Dendritic cell treated with granulocyte-macrophage colony-stimulating factor and Interleukin-4, amounts not matched to agents 40 ng/mL and 50 ng/mL, for 4 days (primary cell): ENCODE measurements at regions not wholly inside any gene's neighbourhood (a gene's known extent, or its start where the extent isn't known, plus 50 kb on each side); places are given as distances from the start of the nearest gene placed in this dataset.

Experiments
- H3K27ac Mint-ChIP-seq: one replicate; pipeline ENCODE4 v1.8.0; 2022; ENCODE audit warnings: mild to moderate bottlenecking, mixed read lengths
- H3K27me3 Mint-ChIP-seq: one replicate; pipeline ENCODE4 v1.8.0; 2022; ENCODE audit warnings: mild to moderate bottlenecking, mixed read lengths
- H3K36me3 Mint-ChIP-seq: one replicate; pipeline ENCODE4 v1.8.0; 2022; ENCODE audit warnings: low read depth, mixed read lengths
- H3K4me1 Mint-ChIP-seq: one replicate; pipeline ENCODE4 v1.8.0; 2022; ENCODE audit warnings: low read depth, mixed read lengths
- H3K4me3 Mint-ChIP-seq: one replicate; pipeline ENCODE4 v1.8.0; 2022; ENCODE audit warnings: mild to moderate bottlenecking, moderate library complexity, mixed read lengths
- H3K9me3 Mint-ChIP-seq: one replicate; pipeline ENCODE4 v1.8.0; 2022; ENCODE audit warnings: mixed read lengths
- intact Hi-C: fragments of 100-400 bp; cut with micrococcal nuclease; formaldehyde crosslinking; loops from one replicate; pipeline ENCODE4 v1.15.0; 2022

GRCh38 chr9:107548298-107549142, 59.0 kb upstream of the KLF4 start:
- intact Hi-C loops: loop anchor here (5.0 kb wide), 1 partner anchor 51 kb away; no protein-coding TSS in a partner anchor
- Mint-ChIP-seq H3K27ac (peak overlapping the region; percentile 82), H3K9me3 (no peaks in the 10 kb centered on the region), H3K36me3 (no peaks in the 10 kb centered on the region), H3K4me3 (peak overlapping the region; percentile 9), H3K4me1 (peaks cover 26% of the 10 kb centered on the region), H3K27me3 (no peaks in the 10 kb centered on the region)

GRCh38 chr9:107547772-107548297, 58.3 kb upstream of the KLF4 start:
- no peak overlapping the region for H3K4me3 Mint-ChIP-seq
- peak overlapping the region; percentile 82 for H3K27ac Mint-ChIP-seq
- peaks cover 26% of the 10 kb centered on the region for H3K4me1 Mint-ChIP-seq
- no peaks in the 10 kb centered on the region for H3K9me3 Mint-ChIP-seq
- no peaks in the 10 kb centered on the region for H3K27me3 Mint-ChIP-seq
- no peaks in the 10 kb centered on the region for H3K36me3 Mint-ChIP-seq
- intact Hi-C loops: loop anchor here (5.0 kb wide), 1 partner anchor 51 kb away; no protein-coding TSS in a partner anchor

GRCh38 chr9:107547303-107547702, 57.7 kb upstream of the KLF4 start:
- Mint-ChIP-seq H3K4me3 (no peak overlapping the region), H3K27me3 (no peaks in the 10 kb centered on the region), H3K27ac (peak overlapping the region; percentile 82), H3K36me3 (no peaks in the 10 kb centered on the region), H3K4me1 (peaks cover 26% of the 10 kb centered on the region), H3K9me3 (no peaks in the 10 kb centered on the region)
- intact Hi-C loops: loop anchor here (5.0 kb wide), 1 partner anchor 50 kb away; no protein-coding TSS in a partner anchor

DNA sequence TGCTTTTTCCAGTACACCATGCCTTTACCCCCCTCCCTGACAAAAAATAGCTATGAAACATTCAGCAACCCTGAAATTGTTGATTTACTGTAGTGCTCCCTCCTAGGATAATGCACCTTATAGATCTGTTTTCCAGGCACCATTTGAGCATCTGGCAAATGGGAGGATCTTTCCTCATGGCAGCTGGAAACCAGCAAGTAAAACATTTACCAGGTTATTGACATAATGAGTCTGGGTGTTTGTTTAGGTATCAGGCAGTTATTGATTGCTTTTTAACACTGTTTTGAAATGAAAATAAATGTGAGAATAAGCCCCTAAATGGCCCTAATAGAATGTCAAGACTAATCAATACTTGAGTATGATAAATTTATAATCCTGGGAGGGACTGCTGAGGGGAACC, 57.3 kb upstream of the KLF4 start:
- intact Hi-C loops: loop anchor here (5.0 kb wide), 1 partner anchor 50 kb away; no protein-coding TSS in a partner anchor
- peak overlapping the region; percentile 82 for H3K27ac Mint-ChIP-seq
- no peaks in the 10 kb centered on the region for H3K9me3 Mint-ChIP-seq

DNA sequence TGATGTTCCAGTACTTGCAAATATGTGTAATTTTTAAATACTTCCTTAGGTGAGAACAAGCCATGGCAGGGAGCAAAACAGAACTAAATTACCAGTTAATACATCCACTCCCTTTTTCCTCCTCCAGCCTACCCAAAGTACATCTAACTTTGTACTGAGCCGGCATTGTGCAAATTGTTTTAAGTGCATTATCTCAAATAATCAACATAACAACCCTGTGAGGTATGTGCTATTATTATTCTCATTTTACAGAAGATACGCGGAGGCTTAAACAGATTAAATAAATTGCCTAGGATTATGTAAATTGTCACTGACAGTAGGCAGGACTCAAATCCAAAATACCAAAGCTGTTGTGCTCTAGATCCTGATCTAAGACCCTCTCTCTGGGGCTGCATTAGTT, 55.5 kb upstream of the KLF4 start:
- H3K27me3 Mint-ChIP-seq: no peaks in the 10 kb centered on the region
- H3K4me3 Mint-ChIP-seq: no peak overlapping the region
- H3K4me1 Mint-ChIP-seq: peaks cover 26% of the 10 kb centered on the region
- H3K9me3 Mint-ChIP-seq: no peaks in the 10 kb centered on the region
- no peak overlapping the region for H3K27ac Mint-ChIP-seq
- intact Hi-C loops: loop anchor here (5.0 kb wide), 1 partner anchor 48 kb away; no protein-coding TSS in a partner anchor
- H3K36me3 Mint-ChIP-seq: no peaks in the 10 kb centered on the region

More for the DNA sequence above, 57.3 kb upstream of the KLF4 start:
- Mint-ChIP-seq H3K27me3 (no peaks in the 10 kb centered on the region), H3K4me3 (no peak overlapping the region), H3K36me3 (no peaks in the 10 kb centered on the region), H3K4me1 (peaks cover 26% of the 10 kb centered on the region)

DNA sequence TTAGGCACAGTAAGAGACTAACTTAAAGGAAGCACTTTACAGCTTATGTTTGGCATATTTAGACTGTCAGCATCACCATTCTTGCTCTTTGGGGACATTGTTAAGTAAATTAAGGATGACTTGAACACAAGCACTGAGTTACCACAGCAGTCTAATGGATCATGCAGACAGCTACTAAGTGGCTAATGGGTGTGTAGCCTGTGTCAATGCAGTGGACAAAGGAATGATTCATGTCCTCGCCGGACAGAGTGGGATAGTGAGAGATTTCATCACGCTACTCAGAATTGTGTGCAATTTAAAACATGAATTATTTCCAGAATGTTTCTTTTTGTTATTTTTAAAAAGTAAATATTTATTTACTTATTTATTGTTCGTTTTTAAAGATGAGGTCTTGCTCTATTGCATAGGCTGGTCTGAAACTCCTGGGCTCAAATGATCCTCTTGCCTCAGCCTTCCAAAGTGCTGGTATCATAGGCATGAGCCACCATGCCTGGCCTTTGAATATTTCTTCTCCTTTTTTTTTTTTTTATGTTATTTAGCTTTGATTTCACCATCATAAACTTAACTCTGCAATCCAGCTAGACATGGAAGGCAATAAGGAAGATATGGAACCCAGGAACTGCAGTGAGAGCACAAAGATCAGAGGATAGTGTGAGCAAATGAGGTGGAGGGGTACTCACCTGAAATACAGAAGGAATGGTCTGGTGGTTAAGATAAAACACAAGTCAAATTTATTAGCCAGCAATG, 53.0 kb upstream of the KLF4 start:
- Mint-ChIP-seq H3K27ac (no peak overlapping the region), H3K4me1 (peaks cover 7% of the 10 kb centered on the region), H3K9me3 (no peaks in the 10 kb centered on the region), H3K27me3 (no peaks in the 10 kb centered on the region), H3K36me3 (no peaks in the 10 kb centered on the region), H3K4me3 (no peak overlapping the region)
- intact Hi-C loops: no loop called here

- Mint-ChIP-seq H3K36me3 (no peaks in the 10 kb centered on the region), H3K27me3 (no peaks in the 10 kb centered on the region), H3K9me3 (no peaks in the 10 kb centered on the region), H3K27ac (no peak overlapping the region), H3K4me1 (no peaks in the 10 kb centered on the region), H3K4me3 (no peak overlapping the region)
- intact Hi-C loops: no loop called here
Measured at GRCh38 chr9:107541523-107541922, 52.0 kb upstream of the KLF4 start.

DNA sequence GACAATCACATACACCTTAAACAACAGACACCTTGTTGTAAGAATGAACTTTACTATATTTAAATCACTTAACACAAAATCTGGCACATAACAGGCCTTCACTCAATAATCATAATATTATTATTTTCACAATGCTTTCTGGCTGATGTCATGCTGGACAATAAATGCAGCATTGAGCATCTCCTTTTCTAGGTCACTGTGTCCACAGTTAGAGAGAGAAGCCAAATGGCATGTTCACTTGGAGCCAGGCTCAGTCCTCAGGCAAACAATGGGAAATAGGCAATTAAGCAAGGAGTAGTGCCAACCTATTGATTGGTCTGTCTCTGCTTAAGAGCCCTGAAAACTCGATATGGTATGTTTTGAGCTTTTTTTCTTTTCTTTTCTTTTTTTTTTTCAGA, 50.6 kb upstream of the KLF4 start:
- Mint-ChIP-seq H3K36me3 (no peaks in the 10 kb centered on the region), H3K4me3 (no peak overlapping the region), H3K9me3 (no peaks in the 10 kb centered on the region), H3K4me1 (no peaks in the 10 kb centered on the region), H3K27ac (no peak overlapping the region), H3K27me3 (no peaks in the 10 kb centered on the region)
- intact Hi-C loops: no loop called here

DNA sequence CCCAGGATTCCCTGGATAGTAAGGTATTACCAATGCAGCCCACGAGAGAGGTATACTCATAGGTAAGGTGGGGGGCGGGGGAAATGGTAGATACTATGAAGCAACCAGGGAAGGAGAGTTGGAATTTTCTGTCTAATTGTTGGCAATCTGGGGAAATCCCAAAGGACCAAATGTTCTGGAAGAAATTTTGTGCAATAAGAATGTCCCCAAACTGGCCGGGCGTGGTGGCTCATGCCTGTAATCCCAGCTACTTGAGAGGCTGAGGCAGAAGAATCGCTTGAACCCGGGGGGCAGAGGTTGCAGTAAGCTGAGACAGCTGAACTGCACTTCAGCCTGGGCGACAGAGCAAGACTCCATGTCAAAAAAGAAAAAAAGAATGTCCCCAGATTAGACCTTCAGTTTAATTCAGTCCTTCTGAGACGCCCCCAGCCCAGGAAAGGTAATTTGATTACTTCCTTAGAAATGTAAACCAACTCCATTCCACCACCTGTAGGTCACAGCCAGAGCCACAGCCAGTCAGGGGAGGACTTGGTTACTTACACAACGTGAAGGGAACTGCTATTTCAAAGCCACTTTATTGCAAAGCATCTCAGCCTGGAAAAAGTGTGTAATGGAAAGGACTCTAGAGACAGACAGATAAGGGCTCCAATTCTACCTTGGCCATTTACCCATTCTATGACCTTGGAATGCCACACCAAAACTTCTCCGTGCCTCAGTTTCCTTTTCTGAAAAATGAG, 50.0 kb upstream of the KLF4 start:
- Mint-ChIP-seq H3K9me3 (no peaks in the 10 kb centered on the region), H3K27ac (no peak overlapping the region), H3K27me3 (no peaks in the 10 kb centered on the region), H3K36me3 (no peaks in the 10 kb centered on the region), H3K4me1 (no peaks in the 10 kb centered on the region), H3K4me3 (no peak overlapping the region)
- intact Hi-C loops: no loop called here
